Astrocyte (in vitro differentiated cells and primary cell): ENCODE measurements at regions not wholly inside any gene's neighbourhood (a gene's known extent, or its start where the extent isn't known, plus 50 kb on each side); places are given as distances from the start of the nearest gene placed in this dataset.

ENCODE experiments used
- DNase-seq: peaks from one replicate; pipeline ENCODE4 v3.0.0-alpha.2; 2010; ENCODE audit warnings: low read depth
- FAIRE-seq: peaks from 2 replicates; lab custom pipeline; 2011; peaks lifted over from hg19 to GRCh38; lab: Jason Lieb, UNC
- H2AFZ ChIP-seq: 2 replicates; pipeline ENCODE4 v1.6.0; 2012; ENCODE audit warnings: low read depth, low read length, inconsistent platforms
- H3K27ac ChIP-seq: 2 replicates; pipeline ENCODE4 v1.5.1; 2011; ENCODE audit warnings: low read depth, low read length, inconsistent platforms
- H3K27me3 ChIP-seq: 2 replicates; pipeline ENCODE4 v1.6.0; 2011; ENCODE audit warnings: low read length, inconsistent platforms; ENCODE audit not compliant: insufficient read depth
- H3K36me3 ChIP-seq: 2 replicates; pipeline ENCODE4 v1.5.1; 2011; ENCODE audit warnings: low read length, inconsistent platforms; ENCODE audit not compliant: insufficient read depth
- H3K4me1 ChIP-seq: 2 replicates; pipeline ENCODE4 v1.5.1; 2011; ENCODE audit warnings: low read length, inconsistent platforms; ENCODE audit not compliant: insufficient read depth
- H3K4me2 ChIP-seq: 2 replicates; pipeline ENCODE4 v1.6.0; 2012; ENCODE audit warnings: low read length, inconsistent platforms
- H3K4me3 ChIP-seq: 2 replicates; pipeline ENCODE4 v1.5.1; 2011; ENCODE audit warnings: low read depth, mild to moderate bottlenecking, low read length, inconsistent platforms; ENCODE audit not compliant: insufficient read depth
- H3K79me2 ChIP-seq: 2 replicates; pipeline ENCODE4 v1.6.0; 2012; ENCODE audit warnings: mild to moderate bottlenecking, low read length, inconsistent platforms; ENCODE audit not compliant: insufficient read depth
- H3K9ac ChIP-seq: 2 replicates; pipeline ENCODE4 v1.6.0; 2012; ENCODE audit warnings: mild to moderate bottlenecking, low read length, inconsistent platforms
- H3K9me3 ChIP-seq: 2 replicates; pipeline ENCODE4 v1.5.1; 2012; ENCODE audit warnings: low read depth, mild to moderate bottlenecking, low read length, inconsistent platforms; ENCODE audit not compliant: insufficient read depth
- H4K20me1 ChIP-seq: 2 replicates; pipeline ENCODE4 v1.6.0; 2012; ENCODE audit warnings: low read length, inconsistent platforms; ENCODE audit not compliant: insufficient read depth
- H3K27ac Mint-ChIP-seq: one replicate; pipeline ENCODE4 v1.8.0; 2021; ENCODE audit warnings: mild to moderate bottlenecking, mixed read lengths; ENCODE audit not compliant: unreplicated experiment
- H3K27me3 Mint-ChIP-seq: one replicate; pipeline ENCODE4 v1.8.0; 2021; ENCODE audit warnings: low read depth, mixed read lengths; ENCODE audit not compliant: unreplicated experiment
- H3K36me3 Mint-ChIP-seq: one replicate; pipeline ENCODE4 v1.8.0; 2021; ENCODE audit warnings: low read depth, mixed read lengths; ENCODE audit not compliant: unreplicated experiment
- H3K4me1 Mint-ChIP-seq: one replicate; pipeline ENCODE4 v1.8.0; 2021; ENCODE audit warnings: low read depth, mixed read lengths; ENCODE audit not compliant: unreplicated experiment
- H3K4me3 Mint-ChIP-seq: one replicate; pipeline ENCODE4 v1.8.0; 2021; ENCODE audit warnings: mild to moderate bottlenecking, moderate library complexity, mixed read lengths; ENCODE audit not compliant: unreplicated experiment
- H3K9me3 Mint-ChIP-seq: one replicate; pipeline ENCODE4 v1.8.0; 2021; ENCODE audit warnings: mild to moderate bottlenecking, mixed read lengths; ENCODE audit not compliant: unreplicated experiment
- EZH2 ChIP-seq: IDR thresholded peaks from 2 replicates; pipeline ENCODE4 v1.6.1; 2012; ENCODE audit warnings: mild to moderate bottlenecking, low read length, inconsistent platforms; ENCODE audit not compliant: insufficient read depth
- TF ChIP-seq, protein P1 (sequence below): IDR thresholded peaks from 2 replicates; pipeline ENCODE4 v1.5.1; 2011; ENCODE audit warnings: low read depth, mild to moderate bottlenecking, inconsistent platforms, low read length, moderate library complexity; ENCODE audit not compliant: insufficient read depth

- Histone ChIP-seq H3K9ac (no peak overlapping the region), H3K4me1 (no peaks in the 10 kb centered on the region), H3K9me3 (no peaks in the 10 kb centered on the region), H4K20me1 (no peaks in the 10 kb centered on the region), H3K4me3 (no peak overlapping the region), H3K27me3 (no peaks in the 10 kb centered on the region), H3K27ac (no peak overlapping the region), H2AFZ (no peak overlapping the region), H3K79me2 (no peaks in the 10 kb centered on the region), H3K4me2 (no peak overlapping the region), H3K36me3 (no peaks in the 10 kb centered on the region)
- no peaks in the 10 kb centered on the region for H3K27me3 Mint-ChIP-seq
- FAIRE-seq (no peak), DNase-seq (no peak)
- no peaks in the 10 kb centered on the region for H3K36me3 Mint-ChIP-seq
- H3K4me1 Mint-ChIP-seq = no peaks in the 10 kb centered on the region
- no peak overlapping the region for H3K4me3 Mint-ChIP-seq
- TF ChIP-seq, protein P1, sequence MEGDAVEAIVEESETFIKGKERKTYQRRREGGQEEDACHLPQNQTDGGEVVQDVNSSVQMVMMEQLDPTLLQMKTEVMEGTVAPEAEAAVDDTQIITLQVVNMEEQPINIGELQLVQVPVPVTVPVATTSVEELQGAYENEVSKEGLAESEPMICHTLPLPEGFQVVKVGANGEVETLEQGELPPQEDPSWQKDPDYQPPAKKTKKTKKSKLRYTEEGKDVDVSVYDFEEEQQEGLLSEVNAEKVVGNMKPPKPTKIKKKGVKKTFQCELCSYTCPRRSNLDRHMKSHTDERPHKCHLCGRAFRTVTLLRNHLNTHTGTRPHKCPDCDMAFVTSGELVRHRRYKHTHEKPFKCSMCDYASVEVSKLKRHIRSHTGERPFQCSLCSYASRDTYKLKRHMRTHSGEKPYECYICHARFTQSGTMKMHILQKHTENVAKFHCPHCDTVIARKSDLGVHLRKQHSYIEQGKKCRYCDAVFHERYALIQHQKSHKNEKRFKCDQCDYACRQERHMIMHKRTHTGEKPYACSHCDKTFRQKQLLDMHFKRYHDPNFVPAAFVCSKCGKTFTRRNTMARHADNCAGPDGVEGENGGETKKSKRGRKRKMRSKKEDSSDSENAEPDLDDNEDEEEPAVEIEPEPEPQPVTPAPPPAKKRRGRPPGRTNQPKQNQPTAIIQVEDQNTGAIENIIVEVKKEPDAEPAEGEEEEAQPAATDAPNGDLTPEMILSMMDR = no peak
- H3K9me3 Mint-ChIP-seq = peaks cover 2% of the 10 kb centered on the region
- H3K27ac Mint-ChIP-seq = no peak overlapping the region
Measured at GRCh38 chr3:69491975-69492374, 106.1 kb upstream of the FRMD4B start.

DNA sequence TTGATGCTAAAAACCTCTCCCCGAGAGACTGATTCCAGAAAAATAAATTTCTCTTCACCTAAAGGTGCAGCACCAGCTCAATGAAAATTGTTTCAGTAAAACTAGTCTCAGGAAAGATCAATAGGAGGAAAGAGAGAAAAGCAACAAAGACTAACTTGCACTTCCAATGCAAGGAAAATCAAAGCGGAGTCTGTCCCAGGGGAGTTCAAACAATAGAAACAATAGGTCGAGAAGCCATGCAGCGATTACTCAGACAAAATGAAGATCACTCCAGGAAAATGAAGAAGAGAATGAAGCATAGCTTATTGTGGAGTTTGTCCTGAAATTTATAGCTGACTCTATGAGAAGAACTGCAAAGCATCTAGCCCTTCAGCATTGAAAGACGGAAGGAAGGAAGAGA is 105.1 kb upstream of the FRMD4B start:
- no peaks in the 10 kb centered on the region for H3K36me3 Mint-ChIP-seq
- Histone ChIP-seq H2AFZ (no peak overlapping the region), H3K4me2 (no peak overlapping the region), H3K27ac (no peak overlapping the region), H3K9me3 (no peaks in the 10 kb centered on the region), H3K36me3 (no peaks in the 10 kb centered on the region), H4K20me1 (no peaks in the 10 kb centered on the region), H3K9ac (no peak overlapping the region), H3K79me2 (no peaks in the 10 kb centered on the region), H3K4me3 (no peak overlapping the region), H3K27me3 (no peaks in the 10 kb centered on the region), H3K4me1 (no peaks in the 10 kb centered on the region)
- H3K4me1 Mint-ChIP-seq = no peaks in the 10 kb centered on the region
- TF ChIP-seq, protein P1 = no peak
- TF ChIP-seq EZH2 = no peak
- no peak overlapping the region for H3K27ac Mint-ChIP-seq
- no peak overlapping the region for H3K4me3 Mint-ChIP-seq
- DNase-seq = no peak
- peaks cover 2% of the 10 kb centered on the region for H3K9me3 Mint-ChIP-seq
- FAIRE-seq = no peak
- H3K27me3 Mint-ChIP-seq = no peaks in the 10 kb centered on the region

- no peaks in the 10 kb centered on the region for H3K9me3 ChIP-seq
- no peaks in the 10 kb centered on the region for H3K79me2 ChIP-seq
- H3K4me2 ChIP-seq = no peak overlapping the region
- DNase-seq = no peak
- TF ChIP-seq, protein P1 = no peak
- TF ChIP-seq EZH2 = no peak
- Mint-ChIP-seq H3K36me3 (no peaks in the 10 kb centered on the region), H3K9me3 (peaks cover 2% of the 10 kb centered on the region), H3K4me3 (no peak overlapping the region), H3K4me1 (no peaks in the 10 kb centered on the region), H3K27me3 (no peaks in the 10 kb centered on the region), H3K27ac (no peak overlapping the region)
- H4K20me1 ChIP-seq = no peaks in the 10 kb centered on the region
- H3K9ac ChIP-seq = no peak overlapping the region
- no peaks in the 10 kb centered on the region for H3K36me3 ChIP-seq
- H2AFZ ChIP-seq = no peak overlapping the region
- no peaks in the 10 kb centered on the region for H3K4me1 ChIP-seq
- H3K4me3 ChIP-seq = no peak overlapping the region
- no peaks in the 10 kb centered on the region for H3K27me3 ChIP-seq
- no peak overlapping the region for H3K27ac ChIP-seq
- no peak for FAIRE-seq
Measured at GRCh38 chr3:69490235-69490634, 104.3 kb upstream of the FRMD4B start.
